ENCODE measurements at regions not wholly inside any gene's neighbourhood (a gene's known extent, or its start where the extent isn't known, plus 50 kb on each side); places are given as distances from the start of the nearest gene placed in this dataset.

DNA sequence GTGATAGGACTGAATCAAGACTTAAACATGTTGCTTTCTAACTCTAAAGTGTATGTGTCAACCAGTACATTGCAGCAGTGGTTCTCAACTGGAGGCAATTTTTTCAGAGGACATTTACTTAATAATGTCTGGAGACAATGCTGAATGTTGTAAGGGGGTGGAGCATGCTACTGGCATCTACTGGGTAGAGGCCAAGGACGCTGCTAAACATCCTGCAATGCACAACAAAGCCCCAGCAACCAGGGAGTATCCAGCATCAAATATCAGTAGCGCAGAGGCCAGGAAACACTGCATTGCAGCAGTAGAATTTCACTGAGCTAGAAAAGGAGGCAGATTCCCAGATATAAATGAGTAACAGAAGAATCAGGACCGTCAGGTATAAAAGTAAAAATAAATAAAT, 79.8 kb upstream of the GRM7 start:
- no TSS peak for BruUV-seq (replicated peaks)
- in situ Hi-C loops (cut with HindIII; ENCODE audit: extremely low pct_ligation_motif_present, low pct_unique_long_range_greater_than_20kb) = no loop called here
- WGBS (ENCODE audit: low lambda C conversion rate) = 3% methylated on average over 3 of the region's 3 CpGs

More for the DNA sequence above, 79.8 kb upstream of the GRM7 start:
- Histone ChIP-seq H4K20me1 (ENCODE audit: insufficient read depth, low read length) (no peaks in the 10 kb centered on the region), H3K4me3 (replicated peaks in 1 of 3; ENCODE audit: insufficient read depth in 1 of 3, low read depth in 2 of 3, low read length in 3 of 3) (no peak overlapping the region), H2AFZ (ENCODE audit: low read length) (no peak overlapping the region), H3K4me2 (ENCODE audit: low read depth, low read length) (no peak overlapping the region), H3K27me3 (ENCODE audit: control insufficient read depth in 1 of 2, insufficient read depth in 2 of 2, low read length in 2 of 2) (no peaks in the 10 kb centered on the region), H3K9me3 (ENCODE audit: low read length) (peaks cover 20% of the 10 kb centered on the region), H3K36me3 (replicated peaks in 1 of 2; ENCODE audit: control insufficient read depth in 1 of 2, insufficient read depth in 2 of 2, low read length in 2 of 2) (no peaks in the 10 kb centered on the region), H3K9ac (ENCODE audit: insufficient read depth, low read depth, low read length) (no peak overlapping the region), H3K4me1 (ENCODE audit: insufficient read depth, low read length) (no peaks in the 10 kb centered on the region), H3K27ac (ENCODE audit: extremely low read length, insufficient read depth, low read length) (no peak overlapping the region), H3K79me2 (ENCODE audit: insufficient read depth, low read length) (no peaks in the 10 kb centered on the region)
- intact Hi-C loops (cut with micrococcal nuclease; ENCODE audit: unreplicated experiment) = no loop called here
- ChIA-PET CTCF (ENCODE audit: low intra/inter-chr PET ratio, low total read pairs) (no interaction called here), POLR2A (no interaction called here)
- ATAC-seq (no peak), DNase-seq (ENCODE audit: low spot score) (no peak), FAIRE-seq (no peak)
- TF ChIP-seq NR3C1 (CRISPR knock-in tag; IDR thresholded peaks at IDR 0.05) (no peak), POLR2G (IDR thresholded peaks at IDR 0.05; ENCODE audit: low read depth, low read length) (no peak), NR2F6 (IDR thresholded peaks at IDR 0.05) (no peak), NR2F6 (CRISPR knock-in tag; IDR thresholded peaks at IDR 0.05) (no peak), ZFP36 (IDR thresholded peaks at IDR 0.05; ENCODE audit: borderline replicate concordance, low read depth, low read length, partially characterized antibody) (no peak), NCOA5 (CRISPR knock-in tag; IDR thresholded peaks at IDR 0.05) (no peak), ZNF598 (CRISPR knock-in tag; IDR thresholded peaks at IDR 0.05; ENCODE audit: borderline replicate concordance) (no peak), ZIK1 (CRISPR knock-in tag; IDR thresholded peaks at IDR 0.05; ENCODE audit: borderline replicate concordance, low read depth) (no peak), PAX8 (CRISPR knock-in tag; IDR thresholded peaks at IDR 0.05; ENCODE audit: borderline replicate concordance) (no peak), ZNF562 (CRISPR knock-in tag; IDR thresholded peaks at IDR 0.05; ENCODE audit: borderline replicate concordance) (no peak), SMAD1 (CRISPR knock-in tag; IDR thresholded peaks at IDR 0.05; ENCODE audit: borderline replicate concordance, low read depth) (no peak), ZFP36L2 (CRISPR knock-in tag; IDR thresholded peaks at IDR 0.05) (no peak), ARNT2 (CRISPR knock-in tag; IDR thresholded peaks at IDR 0.05; ENCODE audit: low read depth) (no peak), ZSCAN20 (CRISPR knock-in tag; IDR thresholded peaks at IDR 0.05; ENCODE audit: borderline replicate concordance) (no peak), ZNF207 (IDR thresholded peaks at IDR 0.05; ENCODE audit: borderline replicate concordance) (no peak), ZSCAN21 (CRISPR knock-in tag; IDR thresholded peaks at IDR 0.05; ENCODE audit: borderline replicate concordance) (no peak)
- TF ChIP-seq, protein P1, sequence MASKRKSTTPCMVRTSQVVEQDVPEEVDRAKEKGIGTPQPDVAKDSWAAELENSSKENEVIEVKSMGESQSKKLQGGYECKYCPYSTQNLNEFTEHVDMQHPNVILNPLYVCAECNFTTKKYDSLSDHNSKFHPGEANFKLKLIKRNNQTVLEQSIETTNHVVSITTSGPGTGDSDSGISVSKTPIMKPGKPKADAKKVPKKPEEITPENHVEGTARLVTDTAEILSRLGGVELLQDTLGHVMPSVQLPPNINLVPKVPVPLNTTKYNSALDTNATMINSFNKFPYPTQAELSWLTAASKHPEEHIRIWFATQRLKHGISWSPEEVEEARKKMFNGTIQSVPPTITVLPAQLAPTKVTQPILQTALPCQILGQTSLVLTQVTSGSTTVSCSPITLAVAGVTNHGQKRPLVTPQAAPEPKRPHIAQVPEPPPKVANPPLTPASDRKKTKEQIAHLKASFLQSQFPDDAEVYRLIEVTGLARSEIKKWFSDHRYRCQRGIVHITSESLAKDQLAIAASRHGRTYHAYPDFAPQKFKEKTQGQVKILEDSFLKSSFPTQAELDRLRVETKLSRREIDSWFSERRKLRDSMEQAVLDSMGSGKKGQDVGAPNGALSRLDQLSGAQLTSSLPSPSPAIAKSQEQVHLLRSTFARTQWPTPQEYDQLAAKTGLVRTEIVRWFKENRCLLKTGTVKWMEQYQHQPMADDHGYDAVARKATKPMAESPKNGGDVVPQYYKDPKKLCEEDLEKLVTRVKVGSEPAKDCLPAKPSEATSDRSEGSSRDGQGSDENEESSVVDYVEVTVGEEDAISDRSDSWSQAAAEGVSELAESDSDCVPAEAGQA (IDR thresholded peaks at IDR 0.05; ENCODE audit: low read depth) = no peak
- TF ChIP-seq, protein P1 (CRISPR knock-in tag; IDR thresholded peaks at IDR 0.05; ENCODE audit: borderline replicate concordance) = no peak
